NCI-H1105 (cell line): ENCODE measurements at regions not wholly inside any gene's neighbourhood (a gene's known extent, or its start where the extent isn't known, plus 50 kb on each side); places are given as distances from the start of the nearest gene placed in this dataset.
"Not testable (repeated sequence)": the region's sequence is repeated elsewhere in the genome, so short reads cannot be mapped to it uniquely, and the experiment has no call there.

Experiments used
- DNase-seq: peaks from one replicate; lab custom pipeline; 2025; lab: John Stamatoyannopoulos, UW

DNA sequence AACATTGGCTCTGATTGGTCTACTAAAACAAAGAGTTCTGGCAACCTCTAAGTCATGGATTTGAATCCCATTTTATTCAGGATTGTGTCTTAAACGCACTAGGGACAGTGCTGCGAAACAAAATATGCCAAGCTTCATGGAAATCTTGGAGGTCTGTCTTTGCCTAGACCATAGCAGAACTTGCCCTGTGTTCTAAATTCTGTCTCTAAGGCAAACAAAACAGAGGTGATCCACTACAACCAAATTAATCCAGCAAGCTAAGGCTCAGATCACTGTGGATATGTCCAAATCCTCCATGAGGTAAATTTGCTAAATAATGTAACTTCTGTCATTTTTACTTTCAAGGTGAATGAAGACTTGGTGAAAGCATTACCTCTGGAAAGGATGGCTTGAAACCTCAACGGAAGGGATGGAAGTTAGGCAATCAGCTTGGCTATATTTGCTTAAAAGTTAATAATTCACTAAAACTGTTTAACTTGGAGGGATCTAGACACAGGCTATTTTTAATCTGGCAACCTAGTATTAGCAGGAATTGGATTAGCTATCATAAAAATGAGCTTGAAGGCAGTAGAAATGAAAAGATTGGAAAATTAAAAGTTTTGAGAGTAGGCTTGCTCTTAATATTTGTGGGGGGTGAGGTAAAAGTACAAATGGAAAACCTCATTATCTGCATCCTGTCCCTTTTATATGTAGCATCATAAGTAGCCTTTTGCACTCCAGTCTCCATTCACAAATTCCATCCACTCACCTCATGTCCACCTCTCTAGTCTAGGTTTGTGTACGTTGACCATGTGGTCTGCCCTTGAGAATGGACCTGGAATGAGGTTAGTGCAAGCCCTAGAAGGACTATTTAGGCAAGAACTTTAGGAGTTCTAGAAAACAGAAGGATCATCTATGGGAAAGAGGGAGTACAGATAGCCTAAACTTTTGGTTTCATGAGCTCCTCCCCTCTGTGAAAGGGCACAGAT, 176.2 kb downstream of the SMC2 start:
- DNase-seq = no peak

DNA sequence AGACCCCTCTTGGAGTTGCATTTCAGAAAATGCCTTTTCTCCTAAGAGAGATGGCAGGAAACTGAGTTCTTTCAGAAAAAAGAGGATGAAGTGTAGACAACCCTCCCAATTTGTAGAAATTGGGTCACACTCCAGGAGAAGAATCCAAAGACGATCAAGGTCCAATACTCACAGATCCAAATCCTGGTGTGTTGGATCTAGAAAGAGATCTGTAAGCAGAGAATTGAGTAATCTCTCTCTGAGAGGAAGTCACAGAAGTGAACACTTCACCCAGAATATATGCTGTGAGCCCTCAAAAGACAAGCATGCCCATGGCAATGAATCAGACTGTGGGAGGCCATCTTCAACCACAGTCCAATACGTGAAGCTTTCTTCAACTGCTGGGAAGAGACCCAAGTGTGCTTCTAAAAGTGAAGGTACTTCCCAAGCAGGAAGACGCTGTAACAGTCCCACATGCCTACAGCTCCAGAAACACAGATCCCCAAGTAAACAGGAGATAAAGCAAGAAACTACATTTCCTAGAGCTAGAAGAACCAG, 182.7 kb downstream of the SMC2 start:
- no peak for DNase-seq

DNA sequence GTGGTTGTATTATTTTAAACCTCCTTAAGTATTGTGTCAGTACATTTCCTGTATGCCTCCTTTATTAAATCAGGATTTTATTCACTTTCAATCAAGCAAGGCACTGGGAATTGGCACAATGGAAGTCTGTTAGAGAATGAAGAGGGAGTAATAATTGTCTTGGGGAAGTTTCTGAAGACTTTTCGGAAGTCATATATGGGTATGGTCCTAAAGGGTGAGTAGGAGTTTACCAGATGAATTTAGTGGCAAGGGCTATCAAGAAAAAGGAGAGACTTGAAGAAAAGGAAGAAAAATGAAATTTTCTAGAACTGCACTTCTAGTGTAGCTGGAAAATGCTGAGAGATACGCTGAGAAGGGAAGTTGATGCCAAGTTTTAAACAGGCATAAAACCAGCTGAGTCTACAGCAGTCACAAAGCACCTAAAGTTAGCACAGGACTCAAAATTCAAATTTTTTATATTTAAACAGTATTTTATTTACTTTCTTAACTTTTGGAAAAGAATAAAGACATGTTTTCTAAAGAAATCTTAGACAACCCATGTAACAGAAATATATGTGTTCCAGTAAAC, 184.9 kb downstream of the SMC2 start:
- no peak for DNase-seq

DNA sequence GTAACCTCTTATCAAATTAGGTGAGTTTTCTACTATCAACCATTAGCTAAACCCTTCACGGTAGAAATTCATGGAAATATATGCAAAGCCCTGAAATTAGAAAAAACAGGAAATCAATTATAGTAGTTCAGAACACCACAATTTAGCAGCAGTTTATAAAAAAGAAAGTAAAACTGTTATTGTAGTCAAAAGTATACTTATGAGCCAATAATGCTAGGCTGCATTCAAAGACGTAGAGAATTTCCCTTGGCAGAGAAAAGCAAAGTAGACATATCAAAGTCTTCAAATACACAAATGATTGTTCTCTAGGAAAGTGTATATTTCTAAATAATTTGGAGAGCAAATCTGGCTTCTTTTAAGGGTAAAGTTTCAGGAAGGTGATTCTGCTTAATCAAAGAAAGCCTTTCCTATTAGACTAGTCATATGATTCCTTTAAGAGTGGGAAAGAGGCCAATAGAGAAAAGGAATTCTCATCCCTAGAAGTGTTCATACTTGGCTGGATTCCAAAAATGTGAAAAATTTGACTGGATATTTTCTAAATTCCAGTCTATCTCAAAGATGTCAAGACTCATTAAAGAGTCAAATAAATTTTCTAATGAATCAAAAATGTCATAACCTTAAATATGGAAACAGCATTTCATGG, 185.5 kb downstream of the SMC2 start:
- DNase-seq = no peak

DNA sequence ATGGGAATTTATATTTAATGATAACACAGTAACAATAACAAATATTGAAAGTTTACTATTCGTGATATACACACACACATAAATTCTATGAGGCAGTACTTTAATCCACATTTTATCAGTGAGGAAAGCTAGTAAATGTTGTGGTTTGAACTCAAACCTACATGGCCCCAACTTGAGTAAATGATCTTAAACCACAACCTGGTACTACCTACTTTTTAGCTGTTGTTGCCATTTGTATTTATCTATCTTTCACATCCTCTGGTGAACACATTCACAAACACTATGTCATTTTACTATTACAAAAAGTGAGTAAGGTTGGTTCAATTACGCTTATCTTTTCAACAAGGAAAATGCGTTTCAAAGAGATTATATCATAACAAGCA, 186.1 kb downstream of the SMC2 start:
- no peak for DNase-seq

DNA sequence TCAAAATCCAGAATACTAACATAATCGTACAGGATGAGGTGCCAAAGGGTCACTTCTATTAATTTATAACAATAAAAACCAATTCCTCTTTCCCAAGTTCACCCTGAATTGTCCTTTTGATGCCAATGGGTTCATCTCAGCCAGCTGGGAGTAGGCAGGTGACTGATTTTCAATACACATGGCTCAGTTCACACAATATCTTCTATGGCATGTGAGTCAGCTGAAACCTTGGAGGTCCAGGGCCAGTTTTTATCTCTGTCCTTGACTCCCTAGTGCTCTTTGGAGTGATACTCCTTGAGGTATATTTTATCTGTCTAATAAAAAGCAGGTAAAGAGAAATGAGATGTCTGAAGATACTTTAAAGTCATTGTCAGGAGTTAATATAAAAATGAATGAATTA, 186.6 kb downstream of the SMC2 start:
- no peak for DNase-seq

DNA sequence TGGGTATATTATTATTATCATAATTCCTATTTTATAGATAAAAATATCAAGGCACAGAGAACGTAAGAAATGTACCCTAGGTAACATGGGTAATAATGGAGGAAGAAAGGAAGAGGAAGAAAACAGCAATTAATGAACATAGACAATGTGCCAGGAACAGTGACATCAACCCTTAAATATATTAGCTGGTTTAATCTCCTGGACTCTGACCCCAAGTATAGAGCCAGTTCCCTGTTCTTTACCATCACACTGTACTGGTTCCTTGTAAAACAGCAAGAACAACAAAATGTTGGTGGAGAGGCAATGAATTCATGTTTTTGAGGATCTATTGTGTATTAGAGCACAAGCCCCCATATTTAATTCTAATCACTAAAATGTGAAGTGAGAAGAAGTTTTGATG, 192.1 kb downstream of the SMC2 start:
- DNase-seq = no peak

DNA sequence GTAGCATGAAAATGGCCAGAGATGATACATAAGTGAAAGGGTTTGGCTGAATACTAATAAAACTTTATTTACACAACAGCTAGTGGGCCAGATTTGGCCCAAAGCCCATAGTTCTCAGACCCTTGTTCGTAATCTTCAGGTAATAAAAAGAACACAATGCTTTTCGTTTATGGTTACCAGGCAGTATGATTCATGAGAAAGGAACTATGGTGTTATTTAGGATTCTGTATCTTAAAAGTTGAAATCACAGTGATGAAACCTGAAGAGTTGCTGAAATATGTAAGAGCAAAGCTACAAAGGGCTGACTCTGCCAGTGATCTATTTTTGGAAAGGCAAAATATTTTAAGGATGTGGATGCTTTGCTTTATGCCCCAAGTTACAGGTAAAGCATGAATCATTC, 192.7 kb downstream of the SMC2 start:
- DNase-seq = no peak

DNA sequence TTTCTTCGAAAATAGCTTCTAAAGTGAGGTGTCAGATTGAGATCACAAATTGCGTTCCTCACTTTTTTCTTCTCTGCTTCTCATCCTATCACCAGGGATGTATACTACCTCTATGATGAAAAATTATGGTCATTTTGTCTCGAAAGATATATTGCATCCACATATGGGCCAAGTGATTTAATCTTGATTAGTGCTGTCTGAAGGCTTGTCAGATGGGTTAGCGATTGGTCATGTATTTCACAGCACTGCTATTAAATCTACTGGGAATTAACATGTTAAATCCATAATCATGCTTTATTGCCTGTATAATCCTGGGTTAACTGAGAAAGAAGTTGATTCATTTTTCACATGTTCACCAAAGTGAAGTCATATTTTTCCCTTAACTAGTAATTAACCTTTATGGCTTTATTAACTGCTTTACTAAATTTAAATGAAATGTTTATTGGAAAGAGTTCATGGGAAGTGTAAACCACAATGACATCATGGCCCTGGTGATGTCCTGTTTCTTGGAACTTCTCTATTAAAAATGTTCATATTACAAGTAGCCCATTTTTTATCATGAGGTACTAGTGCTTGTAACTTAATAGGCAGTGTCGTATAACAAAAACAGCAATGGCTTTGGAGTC, 193.3 kb downstream of the SMC2 start:
- no peak for DNase-seq

DNA sequence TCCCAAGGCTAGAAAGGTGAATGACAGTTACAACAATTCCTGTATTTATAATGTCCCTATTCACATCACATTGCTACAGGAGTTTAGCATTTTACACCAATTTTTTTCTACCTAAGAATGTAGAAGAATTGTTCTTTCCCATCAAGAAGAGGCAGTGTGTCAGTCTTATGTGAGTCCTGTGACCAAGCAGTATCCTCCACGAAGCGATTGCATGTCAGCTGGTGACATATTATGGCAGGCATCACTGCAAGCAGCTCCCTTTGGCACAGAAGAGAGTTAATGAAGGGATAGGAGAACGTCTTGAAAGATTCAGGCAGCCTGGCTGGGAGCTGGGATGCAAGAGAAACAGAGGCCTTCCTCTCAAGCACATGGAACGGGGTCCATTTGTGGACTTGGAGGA, 199.8 kb downstream of the SMC2 start:
- no peak for DNase-seq

DNA sequence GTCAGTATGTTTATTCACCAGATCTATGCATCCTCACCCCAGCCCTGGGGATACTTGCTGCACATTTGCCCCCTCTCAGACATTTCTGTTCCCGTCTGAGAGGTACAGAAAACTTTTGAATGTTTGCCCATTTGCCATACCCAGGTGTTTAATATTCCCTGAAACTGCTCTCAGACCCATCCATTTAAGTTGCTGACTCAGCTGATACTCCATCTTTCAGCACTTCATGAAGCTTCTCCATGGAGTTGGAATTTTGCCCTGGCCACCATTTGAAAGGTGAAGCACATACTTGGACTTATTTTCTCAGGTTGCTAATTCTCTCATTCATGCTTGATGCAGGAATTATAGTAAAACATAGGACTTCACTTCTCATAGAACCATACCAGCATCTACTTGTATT, 203.9 kb upstream of the OR13F1 start:
- DNase-seq = no peak

DNA sequence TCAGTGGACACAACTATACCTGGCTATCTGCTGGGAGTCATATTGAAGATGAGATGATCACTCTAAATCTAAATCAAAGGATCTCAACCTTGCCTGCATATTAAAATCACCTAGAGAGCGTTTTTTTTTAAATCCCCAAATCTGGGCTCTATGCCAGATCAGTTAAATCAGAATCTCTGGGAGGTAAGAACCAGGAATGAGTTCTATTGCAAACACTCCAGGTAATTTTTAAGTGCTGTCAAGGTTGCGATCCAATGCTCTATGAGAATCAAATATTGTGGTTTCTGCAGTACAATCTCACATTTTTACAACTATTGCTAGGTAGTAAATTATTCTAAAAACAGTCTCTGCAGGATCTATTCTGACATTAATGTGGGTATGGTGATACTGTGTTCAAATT, 202.3 kb upstream of the OR13F1 start:
- DNase-seq = peak; percentile 68

DNA sequence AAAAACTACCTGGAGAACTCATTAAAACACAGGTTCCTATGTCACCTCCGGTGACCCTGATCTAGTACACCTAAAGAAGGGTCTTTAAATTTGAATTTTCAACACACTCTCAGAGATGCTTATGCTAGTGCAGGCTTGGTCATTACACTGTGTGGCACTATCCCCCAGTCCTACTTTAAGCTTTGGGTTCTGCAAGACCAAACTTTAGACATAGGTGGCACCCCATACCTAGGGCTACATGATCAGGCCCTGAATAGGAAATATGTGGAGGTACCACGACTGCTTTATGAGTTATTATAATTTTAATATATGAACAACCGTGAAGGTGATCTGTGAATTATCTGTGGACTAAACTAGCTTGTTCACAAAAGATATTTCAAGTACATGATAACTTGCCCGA, 201.3 kb upstream of the OR13F1 start:
- DNase-seq = no peak

DNA sequence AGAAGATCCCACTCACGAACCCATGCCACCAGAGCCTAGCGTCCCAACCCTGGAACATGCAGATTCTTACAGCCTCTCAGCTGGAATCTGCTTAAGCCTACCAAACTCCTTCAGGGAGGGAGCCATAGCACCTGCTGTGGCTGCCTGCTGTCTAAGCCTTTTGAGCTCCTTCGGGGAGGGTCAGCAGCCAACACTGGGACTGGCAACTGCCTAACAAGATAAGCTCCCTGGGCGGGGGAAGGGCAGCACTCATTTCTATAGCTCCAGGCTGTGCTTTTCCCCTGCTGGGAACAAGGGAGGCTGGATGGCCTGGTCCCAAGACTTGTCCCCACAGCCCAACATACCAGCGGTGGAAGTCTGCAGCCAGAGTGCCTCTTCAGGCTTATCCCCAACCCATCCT, 199.1 kb upstream of the OR13F1 start:
- DNase-seq = no peak

DNA sequence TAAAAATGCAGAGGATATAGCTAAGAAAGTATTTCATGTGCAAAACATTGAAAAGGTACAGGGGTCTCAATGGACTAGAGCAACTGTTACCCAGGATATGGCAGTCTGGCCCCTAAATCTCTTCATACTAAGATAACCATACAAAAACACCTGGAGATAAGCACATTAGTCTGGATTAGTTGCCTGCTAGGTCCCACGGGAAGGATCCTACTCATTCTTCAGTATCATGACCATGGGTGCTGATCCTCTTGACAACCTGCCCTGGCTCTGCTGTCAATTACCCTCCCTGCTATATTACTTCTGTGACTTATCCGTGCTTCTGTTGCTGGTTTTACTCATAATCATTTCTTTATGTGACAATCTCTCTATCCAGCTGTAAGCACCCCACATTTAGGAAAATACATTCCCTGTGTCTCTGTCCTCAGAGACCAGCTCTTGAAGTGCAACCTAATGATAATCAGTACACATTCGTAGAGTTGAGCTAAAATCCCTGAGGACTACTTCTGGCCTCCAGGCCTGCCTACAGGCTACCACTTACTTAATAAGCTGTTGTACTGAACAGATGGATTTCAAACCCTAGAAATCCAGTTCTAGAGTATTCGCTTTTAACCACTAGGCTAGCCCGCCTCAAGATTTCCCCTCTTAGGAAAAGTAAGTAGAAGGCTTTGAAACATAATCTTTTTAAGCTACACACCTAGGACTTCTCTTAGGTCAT, 190.5 kb upstream of the OR13F1 start:
- DNase-seq = no peak

DNA sequence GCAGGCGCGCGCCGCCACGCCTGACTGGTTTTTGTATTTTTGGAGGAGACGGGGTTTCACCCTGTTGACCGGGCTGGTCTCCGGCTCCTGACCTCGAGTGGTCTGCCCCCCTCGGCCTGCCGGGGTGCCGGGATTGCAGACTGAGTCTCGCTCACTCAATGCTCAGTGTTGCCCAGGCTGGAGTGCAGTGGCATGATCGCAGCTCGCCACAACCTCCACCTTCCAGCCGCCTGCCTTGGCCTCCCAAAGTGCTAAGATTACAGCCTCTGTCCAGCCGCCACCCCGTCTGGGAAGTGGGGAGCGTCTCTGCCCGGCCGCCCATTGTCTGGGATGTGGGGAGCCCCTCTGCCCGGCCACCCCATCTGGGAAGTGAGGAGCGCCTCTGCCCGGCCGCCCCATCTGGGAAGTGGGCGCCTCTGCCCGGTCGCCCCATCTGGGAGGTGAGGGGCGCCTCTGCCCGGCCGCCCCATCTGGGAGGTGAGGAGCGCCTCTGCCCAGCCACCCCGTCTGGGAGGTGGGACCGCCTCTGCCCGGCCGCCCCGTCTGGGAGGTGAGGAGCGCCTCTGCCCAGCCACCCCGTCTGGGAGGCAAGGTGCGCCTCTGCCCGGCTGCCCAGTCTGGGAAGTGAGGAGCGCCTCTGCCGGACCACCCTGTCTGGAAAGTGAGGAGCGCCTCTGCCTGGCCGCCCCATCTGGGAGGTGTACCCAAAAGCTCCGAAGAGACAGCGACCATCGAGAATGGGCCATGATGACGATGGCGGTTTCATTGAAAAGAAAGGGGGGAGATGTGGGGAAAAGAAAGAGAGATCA, 187.7 kb upstream of the OR13F1 start:
- DNase-seq = not testable (repeated sequence)

DNA sequence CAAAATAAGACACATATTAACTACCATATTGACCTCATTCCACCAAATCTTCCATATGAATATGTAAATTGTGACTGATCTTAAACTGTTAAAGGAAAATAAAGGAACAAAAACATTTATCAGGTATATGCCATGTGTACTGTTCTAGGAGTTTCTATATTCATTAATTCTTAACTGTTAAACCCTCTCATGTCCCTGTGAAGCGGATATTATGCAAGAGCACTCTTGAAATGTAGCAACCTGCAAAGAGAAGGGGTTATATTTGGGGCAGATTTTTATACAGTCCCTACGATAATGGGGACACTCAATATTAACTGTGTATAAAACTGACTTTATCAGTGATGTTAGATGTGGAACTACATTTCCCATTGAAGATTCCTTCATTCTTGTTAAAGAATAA, 184.9 kb upstream of the OR13F1 start:
- peak; percentile 7 for DNase-seq

DNA sequence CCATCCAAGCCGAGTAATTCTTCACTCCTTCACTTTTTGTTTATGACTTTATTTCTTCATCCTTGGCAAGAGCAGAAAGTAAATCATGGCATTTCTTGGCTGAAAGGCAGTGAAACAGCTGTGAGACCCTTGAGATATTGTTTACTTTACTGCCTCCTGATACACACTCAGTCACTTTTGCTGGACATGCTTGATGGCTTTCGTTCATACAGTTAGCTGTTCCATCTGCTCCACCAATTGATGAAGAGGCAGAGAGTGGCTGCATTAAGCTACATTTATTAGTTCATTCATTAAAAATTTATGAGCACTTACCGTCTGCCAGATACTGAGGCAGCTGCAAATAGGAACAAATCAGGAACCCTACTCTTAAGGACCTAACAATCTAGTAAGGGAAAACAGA, 184.4 kb upstream of the OR13F1 start:
- peak; percentile 89 for DNase-seq

DNA sequence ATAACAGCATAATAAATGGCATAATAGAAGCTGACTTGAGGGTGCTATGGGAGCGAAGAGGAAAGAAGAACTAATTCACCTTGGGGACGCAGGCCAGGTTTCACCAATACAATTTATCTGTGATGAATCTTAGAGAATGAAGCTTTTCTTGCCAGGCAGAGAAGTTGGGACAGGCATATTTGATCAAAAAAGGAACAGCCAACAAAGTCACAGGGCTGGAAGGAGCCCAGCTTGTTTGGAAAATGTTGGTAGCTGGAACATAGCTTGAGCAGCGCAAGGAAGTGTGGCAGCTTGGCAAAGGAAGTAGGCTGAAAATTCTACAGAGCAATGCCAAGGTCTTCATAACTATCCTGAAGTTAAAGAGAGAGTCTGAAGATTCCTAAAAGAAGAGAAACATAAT, 181.5 kb upstream of the OR13F1 start:
- no peak for DNase-seq

DNA sequence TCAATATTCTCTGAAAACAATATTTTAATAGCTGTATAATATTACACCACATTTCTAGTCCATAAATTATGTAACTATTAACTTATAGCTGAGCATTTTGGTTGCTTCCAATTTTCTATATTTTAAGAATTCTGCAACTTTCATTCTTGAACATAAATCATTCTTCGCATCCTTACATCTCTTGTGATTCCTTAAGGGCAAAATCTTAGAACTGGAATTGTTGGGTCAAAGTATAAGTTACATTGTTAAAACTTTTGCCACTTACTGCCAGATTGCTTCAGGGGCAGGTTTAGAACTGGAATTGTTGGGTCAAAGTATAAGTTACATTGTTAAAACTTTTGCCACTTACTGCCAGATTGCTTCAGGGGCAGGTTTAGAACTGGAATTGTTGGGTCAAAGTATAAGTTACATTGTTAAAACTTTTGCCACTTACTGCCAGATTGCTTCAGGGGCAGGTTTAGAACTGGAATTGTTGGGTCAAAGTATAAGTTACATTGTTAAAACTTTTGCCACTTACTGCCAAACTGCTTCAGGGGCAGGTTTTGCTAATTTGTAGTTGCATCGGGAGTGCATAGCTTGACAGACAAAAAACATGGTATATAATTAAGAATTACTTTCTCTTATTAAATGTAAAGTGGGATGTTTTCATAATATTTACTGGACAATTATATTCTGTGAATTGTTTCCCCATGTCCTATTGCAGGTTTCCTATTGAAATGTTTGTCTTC, 179.9 kb upstream of the OR13F1 start:
- not testable (repeated sequence) for DNase-seq
